Activated T-helper 2 cell treated with anti-CD3 and anti-CD28 coated beads, Interferon-gamma antibody, Interleukin-2, Interleukin-4, amounts not matched to agents 10 μg/mL and 5 μg/mL and 100 μg/mL, durations not matched to agents 14 hours and 24 hours and 36 hours (primary cell): ENCODE measurements at regions not wholly inside any gene's neighbourhood (a gene's known extent, or its start where the extent isn't known, plus 50 kb on each side); places are given as distances from the start of the nearest gene placed in this dataset.

Source experiments
- DNase-seq: peaks from one replicate; pipeline ENCODE4 v3.0.0; 2021; ENCODE audit warnings: low spot score
- H3K27ac Mint-ChIP-seq: one replicate; pipeline ENCODE4 v1.8.0; 2021; ENCODE audit warnings: mixed read lengths
- H3K27me3 Mint-ChIP-seq: one replicate; pipeline ENCODE4 v1.8.0; 2021; ENCODE audit warnings: low read depth, mixed read lengths
- H3K36me3 Mint-ChIP-seq: one replicate; pipeline ENCODE4 v1.8.0; 2021; ENCODE audit warnings: low read depth, mixed read lengths
- H3K4me1 Mint-ChIP-seq: one replicate; pipeline ENCODE4 v1.8.0; 2021; ENCODE audit warnings: low read depth, mixed read lengths
- H3K4me3 Mint-ChIP-seq: one replicate; pipeline ENCODE4 v1.8.0; 2021; ENCODE audit warnings: low read depth, mild to moderate bottlenecking, moderate library complexity, mixed read lengths
- H3K9me3 Mint-ChIP-seq: one replicate; pipeline ENCODE4 v1.8.0; 2021; ENCODE audit warnings: mixed read lengths
- intact Hi-C: fragments of 100-400 bp; cut with micrococcal nuclease; formaldehyde crosslinking; loops from one replicate; pipeline ENCODE4 v1.15.1; 2023

DNA sequence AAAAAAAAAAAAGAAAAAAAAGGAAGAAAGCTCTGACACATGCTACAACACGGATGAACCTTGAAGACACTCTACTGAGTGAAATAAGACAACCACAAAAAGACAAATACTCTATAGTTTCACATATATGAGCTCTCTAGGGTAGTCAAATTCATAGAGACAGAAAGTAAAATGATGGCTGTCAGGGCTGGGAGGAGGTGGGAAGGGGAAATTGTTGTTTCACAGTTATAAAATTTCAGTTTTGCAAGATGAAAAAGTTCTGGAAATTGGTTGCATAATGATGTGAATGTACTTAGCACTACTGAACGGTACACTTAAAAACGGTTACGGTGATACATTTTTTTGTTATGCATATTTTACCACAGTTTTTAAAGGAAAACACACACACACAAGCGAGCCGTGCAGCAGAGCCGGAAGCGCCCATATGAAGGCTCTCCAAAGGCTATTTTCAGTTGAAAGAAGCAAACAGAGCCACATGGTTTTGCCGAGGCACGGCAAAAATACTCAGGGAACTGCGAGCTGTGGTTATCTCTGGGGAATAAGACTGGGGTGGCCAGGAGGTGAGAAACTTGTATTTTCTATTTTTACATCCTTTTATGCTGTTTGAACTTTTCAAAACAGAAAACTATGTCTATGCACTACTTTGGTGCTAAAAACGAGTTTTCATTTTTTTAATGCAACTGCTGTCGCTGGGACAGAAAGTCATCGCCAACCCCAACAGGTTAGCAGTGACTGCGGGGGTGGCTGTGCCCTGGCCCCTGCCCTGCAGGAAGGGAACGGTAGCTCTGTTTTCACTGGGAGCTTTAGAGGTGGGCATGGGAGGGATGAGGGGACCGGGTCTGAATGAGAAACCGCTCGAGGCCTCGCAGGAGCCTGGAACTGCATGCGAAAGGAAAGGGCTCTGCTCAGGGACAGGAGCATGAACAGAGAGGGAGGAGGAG lies 132.9 kb downstream of the OAT start:
- no peak for DNase-seq
- H3K27ac Mint-ChIP-seq, result no peak overlapping the region
- H3K4me3 Mint-ChIP-seq, result no peak overlapping the region
- no peaks in the 10 kb centered on the region for H3K9me3 Mint-ChIP-seq
- H3K36me3 Mint-ChIP-seq, result no peaks in the 10 kb centered on the region
- intact Hi-C loops, result no loop called here
- H3K27me3 Mint-ChIP-seq, result no peaks in the 10 kb centered on the region
- H3K4me1 Mint-ChIP-seq, result no peaks in the 10 kb centered on the region

DNA sequence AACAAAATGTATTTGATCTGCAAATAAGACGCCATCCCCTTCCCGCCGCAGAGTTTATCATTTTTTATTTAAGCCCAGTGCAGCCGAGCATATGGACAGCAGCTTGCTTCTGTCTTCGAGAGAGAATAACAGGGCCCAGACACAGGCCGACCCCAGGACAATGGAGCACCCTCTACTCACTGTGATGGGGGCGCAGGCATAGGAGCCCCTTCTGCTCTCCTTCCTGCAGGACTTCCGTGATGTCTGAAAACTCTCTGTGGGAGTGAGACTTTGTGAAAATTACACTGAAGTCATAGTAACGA lies 134.8 kb downstream of the OAT start:
- no peak for DNase-seq
- no peaks in the 10 kb centered on the region for H3K27me3 Mint-ChIP-seq
- no peak overlapping the region for H3K27ac Mint-ChIP-seq
- no peaks in the 10 kb centered on the region for H3K36me3 Mint-ChIP-seq
- intact Hi-C loops, result no loop called here
- no peaks in the 10 kb centered on the region for H3K4me1 Mint-ChIP-seq
- H3K4me3 Mint-ChIP-seq, result no peak overlapping the region
- H3K9me3 Mint-ChIP-seq, result no peaks in the 10 kb centered on the region

GRCh38 chr10:124283215-124283948 lies 135.3 kb downstream of the OAT start:
- intact Hi-C loops, result no loop called here

DNA sequence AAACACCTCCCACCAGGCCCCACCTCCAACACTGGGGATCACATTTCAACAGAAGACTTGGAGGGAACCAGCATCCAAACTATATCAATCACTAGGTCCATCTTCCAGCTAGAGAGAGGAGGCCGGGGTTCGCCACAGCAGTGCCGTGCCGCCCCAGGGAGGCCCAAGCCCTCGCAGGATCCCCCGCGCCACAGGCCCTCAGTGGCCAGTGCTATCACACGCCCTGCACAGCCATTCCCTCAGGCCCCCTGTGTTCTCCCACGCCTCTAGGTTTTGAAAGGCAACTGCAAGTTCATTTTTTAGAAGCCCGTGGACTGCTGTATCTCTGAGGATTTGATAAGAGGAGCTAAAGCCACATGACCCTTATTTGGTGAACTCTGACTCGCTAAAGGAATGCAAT lies 136.4 kb downstream of the OAT start:
- DNase-seq, result no peak
- H3K27me3 Mint-ChIP-seq, result no peaks in the 10 kb centered on the region
- H3K4me3 Mint-ChIP-seq, result no peak overlapping the region
- H3K36me3 Mint-ChIP-seq, result no peaks in the 10 kb centered on the region
- no peaks in the 10 kb centered on the region for H3K4me1 Mint-ChIP-seq
- intact Hi-C loops, result no loop called here
- no peaks in the 10 kb centered on the region for H3K9me3 Mint-ChIP-seq
- H3K27ac Mint-ChIP-seq, result no peak overlapping the region

More at GRCh38 chr10:124283215-124283948, 135.3 kb downstream of the OAT start:
- DNase-seq, result no peak
- Mint-ChIP-seq H3K9me3 (no peaks in the 10 kb centered on the region), H3K36me3 (no peaks in the 10 kb centered on the region), H3K4me1 (no peaks in the 10 kb centered on the region), H3K27ac (no peak overlapping the region), H3K27me3 (no peaks in the 10 kb centered on the region), H3K4me3 (no peak overlapping the region)

GRCh38 chr10:124281666-124282065 lies 137.1 kb downstream of the OAT start:
- H3K9me3 Mint-ChIP-seq, result no peaks in the 10 kb centered on the region
- H3K4me3 Mint-ChIP-seq, result no peak overlapping the region
- no peaks in the 10 kb centered on the region for H3K4me1 Mint-ChIP-seq
- intact Hi-C loops, result no loop called here
- H3K27me3 Mint-ChIP-seq, result no peaks in the 10 kb centered on the region
- no peak for DNase-seq
- H3K36me3 Mint-ChIP-seq, result no peaks in the 10 kb centered on the region
- H3K27ac Mint-ChIP-seq, result no peak overlapping the region

GRCh38 chr10:124280916-124281315 lies 137.8 kb downstream of the OAT start:
- Mint-ChIP-seq H3K27me3 (no peaks in the 10 kb centered on the region), H3K36me3 (no peaks in the 10 kb centered on the region), H3K4me3 (no peak overlapping the region), H3K9me3 (no peaks in the 10 kb centered on the region), H3K4me1 (no peaks in the 10 kb centered on the region), H3K27ac (no peak overlapping the region)
- no peak for DNase-seq
- intact Hi-C loops, result no loop called here

- no peaks in the 10 kb centered on the region for H3K9me3 Mint-ChIP-seq
- no peaks in the 10 kb centered on the region for H3K4me1 Mint-ChIP-seq
- H3K27me3 Mint-ChIP-seq, result no peaks in the 10 kb centered on the region
- no peak overlapping the region for H3K4me3 Mint-ChIP-seq
- intact Hi-C loops, result no loop called here
- no peak for DNase-seq
- no peaks in the 10 kb centered on the region for H3K36me3 Mint-ChIP-seq
- H3K27ac Mint-ChIP-seq, result no peak overlapping the region
These were observed 138.8 kb downstream of the OAT start for GRCh38 chr10:124279882-124280281.

DNA sequence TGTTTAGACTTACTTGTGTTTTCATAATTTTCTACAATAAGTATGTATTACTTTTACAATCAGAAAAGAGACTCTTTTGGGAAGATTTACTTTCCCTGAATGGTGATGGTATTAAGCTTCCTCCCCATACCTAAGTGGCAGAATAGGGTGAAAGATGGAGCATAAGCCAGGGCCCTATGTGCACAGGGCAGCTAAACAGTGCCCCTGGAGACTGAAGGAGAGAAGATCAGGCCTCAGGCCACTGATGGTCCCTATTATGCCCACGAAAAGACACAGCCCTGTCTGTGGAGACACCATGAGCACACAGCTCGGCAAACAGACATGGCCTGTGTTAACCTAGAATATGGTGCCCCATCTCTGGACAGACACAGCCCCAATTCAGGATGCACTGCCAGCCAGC lies 139.4 kb downstream of the OAT start:
- no peak overlapping the region for H3K27ac Mint-ChIP-seq
- no peaks in the 10 kb centered on the region for H3K27me3 Mint-ChIP-seq
- no peaks in the 10 kb centered on the region for H3K4me1 Mint-ChIP-seq
- no peak overlapping the region for H3K4me3 Mint-ChIP-seq
- H3K9me3 Mint-ChIP-seq, result peaks cover 3% of the 10 kb centered on the region
- intact Hi-C loops, result no loop called here
- H3K36me3 Mint-ChIP-seq, result no peaks in the 10 kb centered on the region
- DNase-seq, result no peak

GRCh38 chr10:124278356-124278755 lies 140.4 kb downstream of the OAT start:
- intact Hi-C loops, result no loop called here
- no peaks in the 10 kb centered on the region for H3K36me3 Mint-ChIP-seq
- H3K27me3 Mint-ChIP-seq, result no peaks in the 10 kb centered on the region

DNA sequence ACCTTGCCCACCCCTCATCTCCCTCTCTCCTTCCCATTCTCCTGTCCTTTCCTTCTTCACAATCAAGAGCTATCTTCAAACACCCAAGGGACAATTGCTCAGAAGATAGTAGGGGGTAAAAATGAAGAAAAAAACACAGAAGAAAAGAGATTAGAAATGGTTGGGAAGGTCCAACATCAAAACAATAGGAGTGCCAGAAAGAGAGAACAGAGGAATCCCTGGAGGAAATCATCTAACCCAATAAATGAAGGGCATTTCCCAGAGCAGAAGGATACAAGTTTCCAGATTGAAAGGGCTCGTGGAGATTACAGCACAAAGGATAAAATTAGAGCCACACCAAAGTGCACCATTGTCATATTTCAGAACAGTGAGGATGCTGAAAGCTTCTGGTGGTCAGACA lies 145.6 kb downstream of the OAT start:
- intact Hi-C loops, result no loop called here
- H3K27ac Mint-ChIP-seq, result no peak overlapping the region
- H3K27me3 Mint-ChIP-seq, result no peaks in the 10 kb centered on the region
- H3K36me3 Mint-ChIP-seq, result peaks cover 2% of the 10 kb centered on the region
- peaks cover 21% of the 10 kb centered on the region for H3K9me3 Mint-ChIP-seq
- no peak overlapping the region for H3K4me3 Mint-ChIP-seq
- H3K4me1 Mint-ChIP-seq, result no peaks in the 10 kb centered on the region
- no peak for DNase-seq

More at GRCh38 chr10:124278356-124278755, 140.4 kb downstream of the OAT start:
- H3K4me3 Mint-ChIP-seq, result no peak overlapping the region
- no peak overlapping the region for H3K27ac Mint-ChIP-seq
- H3K4me1 Mint-ChIP-seq, result no peaks in the 10 kb centered on the region
- H3K9me3 Mint-ChIP-seq, result peaks cover 8% of the 10 kb centered on the region
- DNase-seq, result no peak

- H3K4me3 Mint-ChIP-seq, result no peak overlapping the region
- no peaks in the 10 kb centered on the region for H3K27me3 Mint-ChIP-seq
- peaks cover 2% of the 10 kb centered on the region for H3K36me3 Mint-ChIP-seq
- H3K9me3 Mint-ChIP-seq, result peaks cover 21% of the 10 kb centered on the region
- no peak for DNase-seq
- intact Hi-C loops, result no loop called here
- H3K4me1 Mint-ChIP-seq, result no peaks in the 10 kb centered on the region
- H3K27ac Mint-ChIP-seq, result no peak overlapping the region
These were observed 147.0 kb downstream of the OAT start for GRCh38 chr10:124271676-124272075.

DNA sequence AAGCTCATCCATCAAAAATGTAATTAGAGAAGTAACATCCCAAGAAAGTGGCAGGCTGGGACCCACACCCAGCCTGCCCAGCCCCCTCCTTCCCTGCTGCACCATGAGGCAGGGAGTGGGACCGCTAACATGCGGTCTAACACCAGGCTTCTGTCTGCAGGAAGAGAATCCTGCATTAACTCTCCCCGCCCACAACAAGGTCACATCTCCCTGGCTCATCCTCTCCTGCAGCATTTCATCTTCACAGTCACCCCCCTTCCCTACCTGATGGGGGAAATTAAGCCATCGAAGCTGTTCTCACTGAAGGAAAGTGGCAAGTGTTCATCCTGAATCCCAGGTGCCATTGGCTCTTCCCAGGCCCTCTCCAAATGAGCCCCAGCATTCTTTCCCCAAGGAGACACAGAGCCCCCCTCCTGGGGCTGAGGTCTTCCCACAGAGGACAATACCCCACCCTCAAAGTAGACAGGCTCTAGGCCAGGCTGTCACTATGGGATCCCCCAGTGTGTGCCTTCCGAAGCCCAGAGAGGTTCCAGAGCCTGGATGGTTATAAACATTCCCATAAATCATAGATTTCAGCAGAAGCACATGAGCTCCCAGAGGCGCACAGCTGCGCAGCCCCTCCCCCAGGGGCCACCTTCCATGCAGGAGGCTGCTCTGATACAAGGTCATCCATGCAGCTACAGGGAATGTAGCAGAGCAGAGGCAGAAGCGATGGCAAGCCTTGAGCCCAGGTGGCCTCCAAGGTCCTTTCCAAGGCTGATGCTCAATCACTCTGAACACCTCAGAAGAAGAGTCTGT lies 148.0 kb downstream of the OAT start:
- intact Hi-C loops, result no loop called here
- Mint-ChIP-seq H3K36me3 (peaks cover 2% of the 10 kb centered on the region), H3K4me1 (no peaks in the 10 kb centered on the region), H3K27me3 (no peaks in the 10 kb centered on the region), H3K9me3 (peaks cover 21% of the 10 kb centered on the region), H3K27ac (no peak overlapping the region), H3K4me3 (no peak overlapping the region)
- no peak for DNase-seq

GRCh38 chr10:124268976-124269375 lies 149.7 kb downstream of the OAT start:
- peaks cover 2% of the 10 kb centered on the region for H3K36me3 Mint-ChIP-seq
- no peak overlapping the region for H3K27ac Mint-ChIP-seq
- H3K4me3 Mint-ChIP-seq, result no peak overlapping the region
- H3K9me3 Mint-ChIP-seq, result peaks cover 17% of the 10 kb centered on the region
- intact Hi-C loops, result no loop called here
- no peaks in the 10 kb centered on the region for H3K27me3 Mint-ChIP-seq
- H3K4me1 Mint-ChIP-seq, result no peaks in the 10 kb centered on the region
- no peak for DNase-seq
